Right lobe of liver (tissue), 4 donors: ENCODE measurements at regions not wholly inside any gene's neighbourhood (a gene's known extent, or its start where the extent isn't known, plus 50 kb on each side); places are given as distances from the start of the nearest gene placed in this dataset.

Experiments
- CTCF ChIP-seq, 4 donors: fragments of 200-600 bp in 3 of 4; fragments of 450-650 bp in 1 of 4; IDR thresholded peaks; one replicate each; pipeline versions ENCODE4 v1.5.1 to v1.8.0; 2016 to 2022; ENCODE audit warnings: antibody characterized with exemption in 4 of 4, mild to moderate bottlenecking in 2 of 4
- POLR2A ChIP-seq: fragments of 450-650 bp; IDR thresholded peaks from one replicate; pipeline ENCODE4 v1.6.1; 2017; ENCODE audit warnings: antibody characterized with exemption, mild to moderate bottlenecking
- donor health status: DM: no; HTN: no; CAD: no.
- donor health status: DM: no; HTN: no; CAD: no.
- donor health status: DM: no; HTN: yes; CAD: no.

- TF ChIP-seq CTCF (IDR thresholded peaks at IDR 0.05) (no peak), POLR2A (no peak)
Observed at GRCh38 chr7:9175871-9176270, 742.5 kb downstream of the NXPH1 start.
